Stimulated activated naive CD4-positive, alpha-beta T cell (primary cell): ENCODE measurements at regions not wholly inside any gene's neighbourhood (a gene's known extent, or its start where the extent isn't known, plus 50 kb on each side); places are given as distances from the start of the nearest gene placed in this dataset.
"Not testable (repeated sequence)": the region's sequence is repeated elsewhere in the genome, so short reads cannot be mapped to it uniquely, and the experiment has no call there.

Experiments
- DNase-seq, 6 experiments: peaks; one replicate each; lab custom pipeline; 2025; lab: John Stamatoyannopoulos, UW

GRCh38 chr6:66128243-66128642 is 421.2 kb upstream of the EYS start:
- DNase-seq = no peak

- DNase-seq = no peak
These were observed 420.0 kb upstream of the EYS start for GRCh38 chr6:66127061-66127460.

GRCh38 chr6:66126358-66126757 is 419.3 kb upstream of the EYS start:
- no peak for DNase-seq

GRCh38 chr6:66103954-66104353 is 396.9 kb upstream of the EYS start:
- no peak for DNase-seq

GRCh38 chr6:66103354-66103753 is 396.3 kb upstream of the EYS start:
- no peak for DNase-seq

GRCh38 chr6:66096679-66097078 is 389.7 kb upstream of the EYS start:
- DNase-seq = no peak

GRCh38 chr6:66094615-66095014 is 387.6 kb upstream of the EYS start:
- DNase-seq = no peak

- DNase-seq = not testable (repeated sequence)
These were observed 385.3 kb upstream of the EYS start for GRCh38 chr6:66092306-66092705.

- no peak for DNase-seq
These were observed 379.5 kb upstream of the EYS start for GRCh38 chr6:66086532-66086931.

- no peak for DNase-seq
These were observed 375.9 kb upstream of the EYS start for GRCh38 chr6:66082914-66083313.

- no peak for DNase-seq
These were observed 361.9 kb upstream of the EYS start for GRCh38 chr6:66068907-66069306.

- DNase-seq = no peak
These were observed 361.0 kb upstream of the EYS start for GRCh38 chr6:66068033-66068432.

- DNase-seq = no peak
These were observed 358.3 kb upstream of the EYS start for GRCh38 chr6:66065313-66065712.

GRCh38 chr6:66057034-66057433 is 350.0 kb upstream of the EYS start:
- no peak for DNase-seq

- no peak for DNase-seq
These were observed 347.9 kb upstream of the EYS start for GRCh38 chr6:66054967-66055366.

GRCh38 chr6:66051812-66052211 is 344.8 kb upstream of the EYS start:
- DNase-seq = no peak

- DNase-seq = no peak
These were observed 341.9 kb upstream of the EYS start for GRCh38 chr6:66048684-66049474.

- DNase-seq = no peak
These were observed 325.6 kb upstream of the EYS start for GRCh38 chr6:66032626-66033025.

- DNase-seq = no peak
These were observed 322.4 kb upstream of the EYS start for GRCh38 chr6:66029391-66029790.

GRCh38 chr6:65999288-65999791 is 292.3 kb upstream of the EYS start:
- no peak for DNase-seq

GRCh38 chr6:65998544-65998943 is 291.5 kb upstream of the EYS start:
- DNase-seq = no peak

- DNase-seq = no peak
These were observed 290.5 kb upstream of the EYS start for GRCh38 chr6:65997539-65997938.

GRCh38 chr6:65996096-65996495 is 289.1 kb upstream of the EYS start:
- no peak for DNase-seq

- no peak for DNase-seq
These were observed 282.6 kb upstream of the EYS start for GRCh38 chr6:65989676-65990075.
